GM20000 (cell line): ENCODE measurements at regions not wholly inside any gene's neighbourhood (a gene's known extent, or its start where the extent isn't known, plus 50 kb on each side); places are given as distances from the start of the nearest gene placed in this dataset.

Experiments
- DNase-seq: peaks from one replicate; pipeline ENCODE4 v3.0.0; 2012; ENCODE audit warnings: low spot score
- TF ChIP-seq, protein P1 (sequence below): IDR thresholded peaks from 2 replicates; pipeline ENCODE4 v1.5.1; 2012; ENCODE audit warnings: mild to moderate bottlenecking, control low read depth; ENCODE audit errors: extremely low read depth, missing control alignments

DNA sequence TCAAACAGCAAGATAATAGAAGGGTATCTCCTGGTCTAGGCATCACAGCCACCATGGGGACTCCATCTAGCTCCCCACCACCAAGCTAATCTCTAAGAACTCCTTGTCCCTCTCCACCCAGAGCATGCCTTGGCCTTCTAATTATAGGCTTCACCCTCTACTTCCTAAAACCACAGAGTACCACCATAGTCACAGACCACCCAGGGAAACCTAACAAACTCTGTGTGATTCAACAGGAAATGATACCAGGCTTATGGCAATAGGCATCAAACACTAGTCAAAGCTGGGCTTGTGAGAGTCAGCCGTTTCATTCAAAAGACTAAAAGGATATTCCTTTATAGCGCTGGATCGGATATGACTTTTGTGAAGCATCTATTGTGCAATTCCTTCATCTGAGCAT, 91.5 kb upstream of the NALF2 start:
- TF ChIP-seq, protein P1, sequence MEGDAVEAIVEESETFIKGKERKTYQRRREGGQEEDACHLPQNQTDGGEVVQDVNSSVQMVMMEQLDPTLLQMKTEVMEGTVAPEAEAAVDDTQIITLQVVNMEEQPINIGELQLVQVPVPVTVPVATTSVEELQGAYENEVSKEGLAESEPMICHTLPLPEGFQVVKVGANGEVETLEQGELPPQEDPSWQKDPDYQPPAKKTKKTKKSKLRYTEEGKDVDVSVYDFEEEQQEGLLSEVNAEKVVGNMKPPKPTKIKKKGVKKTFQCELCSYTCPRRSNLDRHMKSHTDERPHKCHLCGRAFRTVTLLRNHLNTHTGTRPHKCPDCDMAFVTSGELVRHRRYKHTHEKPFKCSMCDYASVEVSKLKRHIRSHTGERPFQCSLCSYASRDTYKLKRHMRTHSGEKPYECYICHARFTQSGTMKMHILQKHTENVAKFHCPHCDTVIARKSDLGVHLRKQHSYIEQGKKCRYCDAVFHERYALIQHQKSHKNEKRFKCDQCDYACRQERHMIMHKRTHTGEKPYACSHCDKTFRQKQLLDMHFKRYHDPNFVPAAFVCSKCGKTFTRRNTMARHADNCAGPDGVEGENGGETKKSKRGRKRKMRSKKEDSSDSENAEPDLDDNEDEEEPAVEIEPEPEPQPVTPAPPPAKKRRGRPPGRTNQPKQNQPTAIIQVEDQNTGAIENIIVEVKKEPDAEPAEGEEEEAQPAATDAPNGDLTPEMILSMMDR, result no peak
- no peak for DNase-seq

DNA sequence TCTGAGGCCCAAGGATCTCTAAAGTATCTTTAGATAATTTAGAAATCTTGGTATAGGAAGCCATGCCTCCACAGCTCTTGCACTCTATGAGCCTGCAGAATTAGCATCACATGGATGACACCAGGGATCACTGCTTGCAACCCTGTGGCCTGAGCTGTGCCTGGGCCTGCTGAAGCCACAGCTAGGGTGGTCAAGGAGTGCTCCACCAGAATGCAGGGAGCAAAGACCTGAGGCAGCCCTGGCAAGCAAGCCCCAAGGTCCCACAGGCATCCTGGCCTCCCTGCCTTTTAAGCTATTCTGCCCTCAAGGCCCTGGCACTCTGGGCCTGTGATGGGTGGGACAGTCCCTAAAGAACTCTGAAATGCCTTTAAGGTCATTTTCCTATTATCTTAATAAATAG, 105.2 kb upstream of the NALF2 start:
- no peak for DNase-seq
- TF ChIP-seq, protein P1, result no peak

GRCh38 chrX:69396916-69397315, 107.2 kb upstream of the NALF2 start:
- no peak for DNase-seq
- TF ChIP-seq, protein P1, result no peak

DNA sequence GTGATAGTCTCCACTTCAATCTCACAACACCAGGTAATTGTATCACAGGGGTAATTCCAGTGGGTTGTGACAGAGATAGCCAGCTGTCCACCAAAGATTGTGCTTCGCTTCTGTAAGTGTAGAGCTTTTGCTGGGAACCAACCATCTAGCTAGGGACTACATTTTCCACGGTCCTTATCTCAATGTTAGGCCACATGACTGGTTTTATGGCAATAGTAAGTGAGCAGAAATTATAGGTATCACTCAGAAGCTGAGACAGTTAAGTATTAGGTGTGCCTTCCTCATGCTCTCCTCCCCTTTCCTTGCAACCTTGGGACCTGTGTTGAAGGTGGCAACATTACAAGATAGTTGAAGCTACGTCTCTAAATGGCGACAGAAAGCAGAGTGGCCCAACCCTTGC, 108.8 kb upstream of the NALF2 start:
- DNase-seq, result no peak
- TF ChIP-seq, protein P1, result no peak

DNA sequence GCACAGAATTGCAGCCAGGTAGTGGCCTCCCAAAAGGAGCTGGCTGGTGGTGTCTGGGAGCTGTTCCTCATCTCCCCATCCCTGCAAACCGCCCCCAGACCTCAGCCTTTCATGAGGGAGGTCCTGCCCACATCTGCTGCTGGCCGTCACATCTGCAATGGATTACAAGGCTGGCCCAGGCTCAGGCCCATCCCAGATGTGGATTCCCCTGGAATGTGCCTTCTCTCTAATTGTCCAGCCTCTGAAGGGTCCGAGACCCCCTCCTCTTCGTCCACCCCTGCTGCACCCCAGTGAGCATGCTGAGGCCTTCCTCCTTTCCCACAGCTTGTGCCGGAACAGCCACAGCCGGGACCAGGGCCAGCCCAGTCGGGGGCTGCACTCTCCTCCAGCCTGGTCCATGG, 115.0 kb upstream of the NALF2 start:
- no peak for DNase-seq

DNA sequence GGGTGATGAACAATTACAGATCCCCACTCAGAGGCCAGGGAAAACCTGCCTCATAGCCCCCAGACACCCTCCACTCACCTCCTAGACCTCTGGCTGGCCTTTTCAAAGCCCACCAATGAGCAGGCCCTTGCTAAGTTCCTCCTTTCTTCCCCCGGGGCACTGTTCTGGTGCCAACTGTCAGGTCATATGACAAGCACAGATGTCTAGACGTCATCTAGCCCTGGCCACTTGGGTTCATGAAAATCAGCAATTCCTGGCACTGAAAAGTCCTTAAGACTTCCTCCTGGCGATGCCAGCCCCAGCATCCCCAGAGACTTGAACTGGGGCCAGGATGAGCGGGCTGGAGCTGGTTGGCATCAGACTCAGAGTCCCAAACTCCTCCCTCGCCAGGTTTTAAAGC, 115.6 kb upstream of the NALF2 start:
- TF ChIP-seq, protein P1, result no peak
- DNase-seq, result no peak

More for the DNA sequence above, 115.0 kb upstream of the NALF2 start:
- TF ChIP-seq, protein P1, result no peak

DNA sequence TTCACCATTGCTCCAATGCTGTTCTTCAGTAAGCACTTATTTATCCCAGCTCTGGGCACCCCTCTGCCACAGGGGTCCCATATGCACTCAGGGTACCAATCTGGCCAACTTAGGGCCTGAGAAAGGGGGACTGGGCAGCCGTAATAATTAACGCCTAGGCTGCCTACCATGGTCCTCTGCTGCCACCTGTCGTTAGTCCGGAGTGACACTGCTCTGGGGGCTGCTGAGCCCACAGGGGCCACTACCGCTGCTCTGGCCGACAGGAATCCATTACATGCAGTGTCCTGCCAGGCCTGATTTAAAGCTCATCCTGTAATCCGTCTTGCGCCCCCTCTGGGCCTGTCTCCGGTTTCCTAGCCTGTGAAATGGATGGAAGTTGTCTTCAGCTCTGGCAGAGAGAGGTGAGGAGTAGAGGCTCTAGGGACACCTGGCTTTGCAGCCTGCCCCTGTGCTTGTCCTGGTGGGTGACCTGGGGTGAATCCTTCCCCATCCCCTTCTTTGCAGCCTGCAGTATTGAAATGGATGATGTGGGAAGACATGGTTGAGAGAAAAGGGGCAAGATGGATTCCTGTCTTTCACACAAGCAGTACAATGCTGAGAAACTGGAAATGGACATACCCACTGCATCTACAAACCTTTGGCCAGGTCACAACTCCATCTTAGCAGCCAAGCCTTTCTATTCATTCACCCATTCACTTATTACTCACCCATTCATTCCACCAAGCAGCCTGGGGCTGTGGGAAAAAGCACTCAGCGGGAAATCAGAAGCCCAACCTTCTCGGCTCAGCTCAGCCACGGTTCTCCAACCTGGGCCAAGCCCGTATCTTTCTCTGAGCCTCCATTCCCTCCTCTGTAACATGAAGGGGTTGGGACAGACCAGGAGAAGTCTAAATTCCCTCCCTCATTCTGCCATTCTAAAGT, 116.3 kb upstream of the NALF2 start:
- TF ChIP-seq, protein P1, result peak; percentile 49
- peak; percentile 54 for DNase-seq
